Fibroblast of upper back skin (primary cell): ENCODE measurements at regions not wholly inside any gene's neighbourhood (a gene's known extent, or its start where the extent isn't known, plus 50 kb on each side); places are given as distances from the start of the nearest gene placed in this dataset.
"Not testable (repeated sequence)": the region's sequence is repeated elsewhere in the genome, so short reads cannot be mapped to it uniquely, and the experiment has no call there.

Source experiments
- DNase-seq: peaks from one replicate; pipeline ENCODE4 v3.0.0-alpha.2; 2013

DNA sequence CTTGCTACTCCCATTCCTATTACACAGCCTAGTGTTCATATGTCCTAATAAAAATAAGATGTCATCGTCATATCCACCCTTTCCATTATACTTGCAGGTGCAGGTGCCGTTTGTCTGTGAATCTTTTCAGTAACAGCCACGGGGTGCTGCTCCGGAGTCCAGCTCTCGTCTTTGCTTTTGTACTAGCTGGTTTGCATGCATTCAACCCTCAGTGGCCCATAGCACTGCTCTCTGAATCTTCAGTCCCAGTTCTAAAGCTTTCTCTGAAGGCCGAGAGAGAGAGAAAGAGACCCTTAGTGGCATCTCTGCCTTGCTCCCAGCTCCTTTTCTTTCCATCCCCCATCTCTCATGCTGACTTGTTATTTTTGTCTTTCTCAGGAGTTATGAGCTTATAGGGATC is 468.5 kb downstream of the TMEM232 start:
- DNase-seq, result no peak

DNA sequence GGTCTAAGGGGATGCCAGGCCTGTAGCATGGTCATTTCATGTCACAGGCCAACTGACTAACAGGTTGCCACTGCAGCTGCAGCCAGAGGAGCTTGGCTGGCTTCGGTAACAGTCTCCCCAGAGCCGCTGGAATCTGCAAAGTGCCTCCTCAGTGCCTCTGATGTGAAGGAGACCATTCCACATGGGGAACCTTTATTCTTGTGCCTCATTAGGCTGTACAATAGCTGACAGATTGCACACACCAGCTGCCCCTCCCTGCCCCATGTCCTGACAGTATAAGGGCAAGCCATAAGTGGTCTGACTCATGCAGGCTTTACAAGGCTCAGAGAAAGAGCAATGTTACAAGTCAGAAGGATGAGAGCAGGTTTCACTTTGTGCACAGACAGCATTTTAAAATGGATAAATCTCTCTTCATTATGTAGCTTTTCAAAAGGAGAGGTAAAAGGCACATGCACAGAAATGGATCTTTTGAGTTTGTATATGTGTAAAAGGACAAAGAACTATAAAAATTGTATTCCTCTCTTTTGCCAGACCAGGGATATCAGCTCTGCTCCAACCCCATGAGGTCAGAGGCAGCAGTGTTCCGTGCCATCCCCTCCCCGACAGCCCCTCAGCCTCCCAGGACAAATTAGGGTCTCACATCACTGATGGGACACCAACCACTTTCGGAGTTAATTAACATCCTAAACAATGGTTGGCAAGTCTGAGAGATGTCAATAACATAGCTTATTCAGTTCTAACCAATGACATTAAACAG is 467.8 kb downstream of the TMEM232 start:
- DNase-seq, result peak; percentile 74

DNA sequence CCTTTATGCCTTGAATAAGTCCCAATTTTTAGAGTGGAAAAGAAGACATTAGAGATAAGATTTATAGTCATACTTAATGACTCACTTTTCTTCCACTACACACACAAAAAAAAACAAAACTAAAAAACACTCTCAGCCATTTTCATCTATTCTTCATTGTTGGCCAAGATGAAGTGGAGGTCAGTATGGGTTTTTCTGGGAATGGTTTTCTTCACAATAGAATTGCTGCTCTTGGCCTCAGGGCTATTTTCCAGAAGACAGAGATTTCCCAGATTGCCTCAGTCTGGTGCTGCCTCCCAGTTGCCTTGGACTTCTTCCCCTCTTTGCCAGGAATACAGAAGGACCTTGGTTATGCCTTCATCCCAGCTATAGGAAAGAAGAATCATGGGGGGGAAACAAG is 463.7 kb downstream of the TMEM232 start:
- peak; percentile 53 for DNase-seq

DNA sequence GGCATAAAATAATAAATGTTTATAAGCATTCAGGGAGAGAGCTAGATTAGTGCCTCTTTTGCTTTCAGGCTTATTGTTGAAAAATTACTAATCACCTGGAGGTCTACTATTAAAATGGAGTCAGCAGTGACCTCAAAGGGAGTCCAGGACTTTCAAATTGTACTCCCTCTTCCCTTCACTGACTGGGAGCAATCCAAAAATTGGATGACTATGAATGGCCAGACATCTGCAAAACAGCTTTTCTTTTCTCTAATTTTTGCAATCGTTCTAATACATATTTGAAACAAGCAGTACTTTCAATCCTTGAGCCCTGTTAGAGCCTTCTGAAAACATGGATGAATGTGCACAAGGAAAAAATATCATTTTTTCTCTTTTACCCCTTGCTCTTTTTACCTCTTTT is 461.8 kb downstream of the TMEM232 start:
- no peak for DNase-seq

DNA sequence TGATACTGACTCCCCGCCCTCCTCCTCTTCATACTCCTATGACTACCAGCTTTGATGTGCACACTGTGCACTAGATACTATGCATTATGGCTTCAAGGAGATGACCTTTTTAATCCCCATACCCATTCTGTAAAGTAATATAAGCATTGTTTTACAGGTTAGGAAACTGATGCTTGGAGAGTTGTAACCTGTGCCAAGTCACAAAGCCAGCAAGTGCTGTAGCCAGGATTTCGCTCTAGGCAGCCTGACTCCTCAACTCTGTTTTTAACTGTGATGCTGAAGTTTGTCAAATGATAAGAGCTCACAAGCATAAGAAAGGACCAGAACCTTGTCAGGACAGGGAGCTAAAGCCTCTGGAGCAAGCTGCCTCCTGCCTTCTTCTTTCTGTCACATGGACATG is 461.3 kb downstream of the TMEM232 start:
- DNase-seq, result no peak

DNA sequence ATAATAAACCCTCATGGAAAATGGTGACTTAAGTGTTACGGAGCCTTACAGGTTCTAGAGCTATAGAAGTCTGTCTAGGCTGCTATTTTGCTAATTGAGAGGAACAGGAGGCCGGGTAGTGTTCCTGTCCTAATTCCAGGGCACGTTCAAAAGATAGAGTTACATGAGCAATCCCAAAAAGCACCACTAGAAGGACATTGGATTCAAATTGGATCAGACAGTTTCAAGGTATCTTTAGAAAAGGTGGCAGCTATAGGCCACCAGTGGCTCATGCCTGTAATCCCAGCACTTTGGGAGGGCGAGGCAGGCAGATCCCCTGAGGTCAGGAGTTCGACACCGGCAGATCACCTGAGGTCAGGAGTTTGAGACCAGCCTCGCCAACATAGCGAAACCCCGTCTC is 458.8 kb downstream of the TMEM232 start:
- no peak for DNase-seq

DNA sequence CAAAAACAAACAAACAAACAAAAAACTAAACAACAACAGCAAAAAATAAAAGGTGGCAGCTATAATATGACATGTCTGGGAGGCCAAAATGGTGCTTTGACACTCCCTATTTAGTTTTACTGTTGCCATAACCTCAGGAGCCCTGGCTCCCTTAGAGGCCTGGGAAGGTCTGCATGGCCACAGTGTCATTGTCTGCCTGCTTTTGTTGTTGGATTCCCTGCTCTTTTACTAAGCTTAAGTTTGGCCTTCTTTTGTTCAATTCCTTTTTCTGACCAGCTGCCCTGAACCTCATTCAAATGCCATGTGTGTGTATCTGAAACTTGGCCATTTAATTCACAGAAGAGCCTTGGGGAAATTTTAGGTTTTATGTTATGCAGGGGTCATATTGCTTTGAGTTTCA is 458.2 kb downstream of the TMEM232 start:
- DNase-seq, result no peak

DNA sequence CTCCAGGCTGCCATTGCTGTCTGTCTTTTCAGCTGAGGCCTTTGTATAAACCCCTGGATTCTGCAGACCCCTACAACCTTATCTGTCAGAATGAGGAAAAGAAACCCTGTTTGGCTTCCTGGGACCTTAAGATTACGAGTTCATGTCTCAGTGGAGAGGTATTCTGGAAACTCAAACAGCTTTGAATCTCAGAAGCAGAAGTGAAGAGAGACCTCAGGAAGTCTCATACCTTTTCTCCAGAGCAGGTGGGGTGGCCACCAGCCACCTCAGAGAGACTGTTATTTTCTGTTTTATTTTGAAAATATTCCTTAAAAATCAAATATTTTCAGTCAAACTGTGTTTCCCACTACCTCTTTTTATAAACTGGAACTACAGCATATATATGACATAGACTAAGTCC is 457.5 kb downstream of the TMEM232 start:
- no peak for DNase-seq

DNA sequence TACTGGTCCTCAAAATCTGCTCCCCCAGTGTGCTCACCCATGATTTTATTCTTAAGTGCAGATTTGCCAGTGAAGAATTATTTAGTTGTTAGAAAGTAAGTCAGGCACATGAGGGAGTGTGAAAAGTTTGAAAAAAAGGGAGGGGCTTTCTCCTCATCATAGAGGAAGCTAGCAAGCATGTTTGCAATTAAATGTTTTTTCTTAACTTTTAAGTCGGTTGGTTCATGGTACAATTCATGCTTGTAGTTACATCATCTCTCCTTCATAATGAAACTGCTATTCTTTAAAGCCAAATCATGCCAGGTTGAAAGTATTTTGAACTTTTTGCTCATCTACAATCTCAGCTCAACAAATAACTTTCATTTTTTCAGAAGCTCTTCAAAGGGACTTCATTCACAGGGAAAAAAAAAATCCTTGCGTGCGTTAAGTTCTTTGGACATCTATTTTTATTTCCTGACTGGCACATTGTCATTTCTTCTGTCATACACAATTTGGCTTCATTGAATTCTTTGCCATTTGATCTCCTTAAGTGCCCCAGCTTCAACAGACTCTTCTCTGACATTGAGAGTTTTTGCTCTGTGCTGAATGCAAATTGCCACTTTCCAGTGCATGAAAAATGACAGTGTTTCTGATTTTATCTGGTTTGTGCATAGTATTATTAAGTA is 456.9 kb downstream of the TMEM232 start:
- peak; percentile 63 for DNase-seq

DNA sequence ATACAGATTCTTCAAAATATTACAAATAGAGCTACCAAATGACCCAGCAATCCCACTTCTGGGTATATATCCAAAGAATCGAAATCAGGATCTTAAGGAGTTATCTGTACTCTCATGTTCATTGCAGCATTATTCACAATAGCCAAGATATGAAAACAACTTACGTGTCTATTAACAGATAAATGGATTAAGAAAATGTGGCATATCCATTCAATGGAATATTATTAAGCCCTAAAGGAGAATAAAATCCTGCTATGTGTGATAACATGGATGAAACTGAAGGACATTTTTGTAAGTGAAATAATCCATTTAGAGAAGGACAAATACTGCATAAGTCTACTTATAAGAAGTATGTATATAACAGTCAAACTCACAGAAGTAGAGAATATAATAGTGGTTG is 450.6 kb downstream of the TMEM232 start:
- DNase-seq, result no peak

DNA sequence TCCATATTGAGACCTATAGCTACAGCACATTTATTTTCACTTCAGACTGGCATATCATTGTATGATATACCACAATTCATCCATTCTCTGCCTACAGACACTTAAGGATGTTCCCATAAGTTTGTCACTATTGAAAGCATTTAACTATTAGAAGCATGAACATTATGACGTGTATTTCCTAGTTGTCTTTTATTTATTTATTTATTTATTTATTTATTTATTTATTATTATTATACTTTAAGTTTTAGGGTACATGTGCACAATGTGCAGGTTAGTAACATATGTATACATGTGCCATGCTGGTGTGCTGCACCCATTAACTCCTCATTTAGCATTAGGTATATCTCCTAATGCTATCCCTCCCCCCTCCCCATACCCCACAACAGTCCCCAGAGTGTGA is 448.0 kb downstream of the TMEM232 start:
- not testable (repeated sequence) for DNase-seq

DNA sequence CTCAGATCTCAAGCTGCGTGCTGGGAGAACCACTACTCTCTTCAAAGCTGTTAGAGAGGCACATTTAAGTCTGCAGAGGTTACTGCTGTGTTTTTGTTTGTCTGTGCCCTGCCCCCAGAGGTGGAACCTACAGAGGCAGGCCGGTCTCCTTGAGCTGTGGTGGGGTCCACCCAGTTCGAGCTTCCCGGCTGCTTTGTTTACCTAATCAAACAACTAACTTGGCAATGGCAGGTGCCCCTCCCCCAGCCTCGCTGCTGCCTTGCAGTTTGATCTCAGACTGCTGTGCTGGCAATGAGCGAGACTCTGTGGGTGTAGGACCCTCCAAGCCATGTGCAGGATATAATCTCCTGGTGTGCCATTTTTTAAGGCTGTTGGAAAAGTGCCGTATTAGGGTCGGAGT is 442.4 kb downstream of the TMEM232 start:
- DNase-seq, result not testable (repeated sequence)

DNA sequence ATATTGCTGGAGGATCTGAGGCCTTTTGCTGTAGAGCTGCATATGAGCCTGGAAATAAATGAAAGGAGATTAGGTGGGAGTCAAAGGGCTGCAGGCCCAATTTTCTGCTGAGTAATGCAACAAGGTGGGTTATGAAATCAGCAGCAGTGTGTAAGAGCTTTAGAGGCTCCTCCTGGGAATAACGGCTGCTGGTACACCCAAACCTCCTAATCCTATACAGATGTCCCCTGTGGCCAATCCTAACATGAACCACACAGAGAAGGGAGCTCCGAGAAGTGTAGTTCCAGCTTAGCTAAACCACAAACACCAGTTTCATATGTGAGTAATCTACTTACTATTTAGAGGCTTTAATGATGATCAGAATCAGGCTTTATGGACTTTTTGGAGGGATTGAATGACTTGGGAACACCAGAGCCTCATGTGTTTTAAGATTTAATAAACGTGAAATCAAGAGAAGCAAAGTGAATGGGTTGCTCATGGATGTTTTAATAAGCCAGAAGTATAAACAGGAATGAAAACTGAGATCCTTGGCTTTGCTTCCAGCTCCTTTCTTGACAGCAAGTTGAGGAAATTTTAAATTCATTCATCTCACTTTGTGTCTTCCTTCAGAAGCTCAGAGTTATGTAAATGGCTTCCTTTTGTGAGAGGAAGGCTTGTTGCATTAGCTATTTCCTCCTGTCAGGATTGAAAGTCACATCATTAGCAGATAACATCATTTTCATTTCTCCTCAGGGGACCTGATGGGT is 437.5 kb downstream of the TMEM232 start:
- peak; percentile 100 for DNase-seq

DNA sequence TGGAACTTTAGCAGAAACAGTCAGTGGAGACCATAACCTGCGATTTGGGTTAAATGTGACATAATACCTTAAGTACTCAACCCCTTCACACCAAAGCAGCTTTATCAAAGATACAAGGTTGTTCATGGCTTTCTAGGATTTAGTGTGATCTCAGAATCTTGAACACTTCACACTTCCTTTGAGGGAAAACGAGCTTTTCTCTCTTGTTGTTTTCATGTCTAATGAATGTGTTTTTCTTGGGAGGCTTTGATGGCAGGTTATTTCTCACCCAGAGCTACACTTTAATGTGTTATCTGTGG is 437.0 kb downstream of the TMEM232 start:
- no peak for DNase-seq

DNA sequence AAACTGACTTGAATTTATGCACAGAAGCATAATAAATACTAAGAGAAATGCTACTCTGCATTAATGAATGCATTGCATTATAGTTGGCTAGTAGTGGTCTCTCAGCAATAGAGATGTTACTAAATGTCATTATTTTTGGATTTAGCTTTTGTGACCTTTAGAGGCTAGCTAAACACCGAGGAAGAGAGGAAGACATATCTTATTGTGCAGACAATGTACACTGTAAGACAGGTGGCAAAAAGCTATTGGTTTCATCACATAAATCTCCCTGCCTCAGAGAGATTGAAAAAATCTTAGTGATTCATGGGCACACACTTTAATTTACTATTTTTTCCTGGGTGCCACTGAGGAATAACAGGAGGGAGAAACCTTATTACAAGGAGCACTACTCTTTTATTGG is 435.9 kb downstream of the TMEM232 start:
- DNase-seq, result no peak

DNA sequence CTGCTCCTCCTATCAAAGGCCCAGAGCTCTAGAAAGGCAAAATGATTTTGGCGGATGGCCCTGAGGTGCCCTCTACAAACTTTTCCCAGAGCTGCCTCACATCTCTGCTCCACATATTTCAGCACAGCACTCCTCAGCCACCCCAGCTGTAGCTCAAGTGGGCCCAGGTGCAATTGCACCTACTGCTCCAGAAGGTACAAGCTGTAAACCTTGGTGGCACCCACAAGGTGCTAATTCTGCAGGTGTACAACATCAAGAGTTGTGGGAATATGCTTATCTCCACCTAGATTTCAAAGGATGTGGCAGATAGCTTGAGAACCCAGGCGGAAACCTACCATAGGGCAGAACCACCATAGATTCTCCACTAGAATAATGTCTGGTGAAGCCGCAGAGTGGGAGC is 432.2 kb downstream of the TMEM232 start:
- no peak for DNase-seq

DNA sequence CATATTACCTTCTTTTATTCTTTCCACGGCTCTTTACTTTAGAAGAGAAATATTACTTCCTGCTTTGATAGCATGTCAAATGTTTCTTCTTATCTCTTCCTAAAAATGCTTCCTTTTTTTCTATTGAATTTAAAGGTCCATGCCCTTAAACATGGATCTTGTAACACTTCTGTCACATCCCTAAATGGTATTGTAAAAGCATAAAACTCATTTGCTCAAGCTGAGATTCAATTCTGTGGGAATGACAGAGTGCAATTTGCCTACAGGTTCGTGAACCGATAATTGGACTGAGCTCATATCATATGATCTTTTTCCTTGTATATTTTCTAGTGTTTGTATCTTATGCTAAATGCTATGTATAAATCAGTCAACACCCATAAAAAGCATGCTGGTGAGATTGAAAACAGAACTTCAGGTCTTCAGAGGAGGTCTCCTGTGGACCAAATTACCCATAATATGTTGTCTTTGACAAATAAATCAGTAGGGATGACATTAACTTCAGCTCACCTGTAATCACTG is 429.3 kb downstream of the TMEM232 start:
- DNase-seq, result no peak

DNA sequence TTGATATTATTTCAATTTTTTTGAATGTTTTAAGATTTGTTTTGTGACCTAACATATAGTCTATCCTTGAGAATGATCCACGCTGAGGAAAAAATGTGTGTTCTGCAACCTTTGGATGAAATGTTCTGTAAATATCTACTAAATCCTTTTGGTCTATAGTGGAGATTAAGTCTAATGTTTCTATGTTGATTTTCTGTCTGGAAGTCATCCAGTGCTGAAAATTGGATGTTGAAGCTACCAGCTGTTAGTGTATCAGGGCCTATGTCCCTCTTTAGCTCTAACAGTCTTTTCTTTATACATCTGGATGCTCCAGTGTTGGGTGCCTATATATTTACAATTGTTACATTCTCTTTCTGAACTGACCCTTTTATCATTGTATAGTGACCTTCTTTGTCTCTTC is 422.3 kb downstream of the TMEM232 start:
- no peak for DNase-seq

DNA sequence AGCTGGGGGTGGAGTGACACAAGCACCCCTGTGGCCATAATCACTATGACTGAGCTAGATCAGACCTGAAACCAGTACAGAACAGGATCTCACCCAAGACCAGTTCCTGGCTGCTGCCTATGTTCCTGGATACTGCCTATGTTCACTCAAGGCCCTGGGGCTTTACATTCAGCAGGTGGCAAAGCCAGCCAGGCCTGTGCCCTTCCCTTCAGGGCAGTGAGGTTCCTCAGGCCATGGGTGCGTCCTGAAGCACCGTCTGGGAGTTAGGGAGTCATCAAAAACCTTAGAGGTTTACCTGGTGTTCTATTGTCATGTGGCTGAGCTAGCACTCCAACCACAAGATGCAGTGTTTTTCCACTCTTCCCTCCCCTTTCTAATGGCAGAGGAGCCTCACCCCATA is 419.8 kb downstream of the TMEM232 start:
- no peak for DNase-seq

DNA sequence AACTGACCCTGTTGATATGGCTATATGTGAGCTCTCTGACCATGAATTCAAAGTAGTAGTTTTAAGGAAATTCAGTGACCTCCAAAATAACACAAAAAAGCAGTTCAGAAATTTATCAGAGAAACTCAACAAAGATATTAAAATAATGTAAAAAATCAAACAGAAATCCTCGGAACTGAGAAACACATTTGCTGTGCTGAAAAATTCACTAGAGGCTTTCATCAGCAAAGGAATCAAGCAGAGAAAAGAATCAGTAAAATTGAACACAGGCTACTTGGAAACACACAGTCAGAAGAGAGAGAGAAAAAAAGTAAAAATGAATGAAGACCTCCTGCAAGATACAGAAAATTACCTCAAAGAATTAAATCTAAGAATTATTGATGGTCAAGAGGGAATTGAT is 417.2 kb downstream of the TMEM232 start:
- DNase-seq, result no peak

DNA sequence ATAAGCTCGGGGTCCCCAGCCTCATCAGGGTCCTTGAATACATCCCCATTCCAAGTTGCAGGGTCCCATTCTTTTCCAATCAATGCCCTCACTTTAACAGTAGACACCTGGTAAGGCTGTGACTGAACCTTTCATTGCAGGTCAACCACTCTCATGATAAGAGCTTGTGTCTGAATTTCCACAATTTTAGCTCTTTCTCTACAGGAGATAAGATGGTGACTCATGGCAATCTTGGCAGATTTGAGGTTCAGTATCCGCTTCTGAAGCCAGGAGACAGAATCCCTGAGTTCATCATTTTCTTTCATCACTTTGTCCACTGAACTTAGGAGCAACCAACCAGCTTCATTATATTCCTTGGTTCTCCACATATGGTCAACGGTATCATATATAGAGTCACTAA is 409.9 kb downstream of the TMEM232 start:
- DNase-seq, result not testable (repeated sequence)

DNA sequence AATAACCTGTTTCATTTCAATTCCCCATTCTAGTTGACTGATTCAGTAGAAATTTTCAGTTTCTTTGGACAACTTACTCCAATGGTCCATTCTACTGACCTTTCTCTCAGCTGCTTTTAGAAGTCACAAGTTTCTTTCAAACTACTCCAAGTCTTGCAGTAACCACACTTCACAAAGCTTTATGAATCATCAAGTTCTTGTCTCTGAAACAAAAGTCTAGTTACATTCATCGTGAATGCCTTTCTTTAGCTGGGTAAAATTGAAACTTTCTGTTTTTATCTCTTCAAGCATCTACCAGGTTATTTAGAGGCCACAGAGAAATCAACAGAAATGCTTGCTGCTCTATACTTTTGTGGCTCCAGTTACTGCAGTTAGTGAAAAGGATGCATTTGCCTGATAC is 405.4 kb downstream of the TMEM232 start:
- peak; percentile 59 for DNase-seq

DNA sequence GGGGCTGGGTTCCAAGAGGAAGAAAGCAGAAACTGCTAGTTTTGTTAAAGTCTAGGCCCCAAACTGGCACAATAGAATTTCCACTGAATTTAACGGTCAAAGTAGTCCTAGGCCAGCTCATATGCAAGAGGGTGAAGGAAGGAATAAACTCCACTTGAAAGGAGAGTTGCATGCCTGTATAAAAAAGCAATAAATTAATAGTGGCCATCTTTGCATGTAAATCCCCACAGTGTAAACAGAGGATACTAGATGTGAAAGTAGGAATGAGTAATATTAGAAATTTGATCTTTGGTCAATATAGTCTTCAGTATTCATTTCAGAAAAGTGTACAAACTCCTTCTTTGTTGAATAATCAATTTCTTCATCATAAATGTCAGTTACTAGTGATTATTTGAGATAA is 403.1 kb downstream of the TMEM232 start:
- no peak for DNase-seq

DNA sequence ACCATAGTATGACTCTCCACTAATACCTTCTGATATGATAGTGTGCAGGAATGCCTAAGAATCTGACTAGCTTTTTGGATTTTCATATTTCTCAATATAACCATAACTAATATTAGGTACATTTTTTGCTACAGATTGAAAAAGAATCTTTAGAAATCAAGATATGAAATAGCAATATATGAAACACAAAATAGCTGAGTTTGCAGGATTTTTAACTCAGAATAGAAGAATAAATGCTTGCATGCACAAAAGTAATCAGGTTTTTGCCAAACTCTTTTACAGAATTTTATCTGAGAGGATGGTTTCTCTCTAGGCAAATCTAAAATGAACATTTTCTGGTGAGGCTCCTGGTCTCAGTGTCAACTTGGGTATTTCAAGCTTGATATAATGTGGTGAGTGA is 402.6 kb downstream of the TMEM232 start:
- no peak for DNase-seq
